ENCODE measurements at regions not wholly inside any gene's neighbourhood (a gene's known extent, or its start where the extent isn't known, plus 50 kb on each side); places are given as distances from the start of the nearest gene placed in this dataset.

DNA sequence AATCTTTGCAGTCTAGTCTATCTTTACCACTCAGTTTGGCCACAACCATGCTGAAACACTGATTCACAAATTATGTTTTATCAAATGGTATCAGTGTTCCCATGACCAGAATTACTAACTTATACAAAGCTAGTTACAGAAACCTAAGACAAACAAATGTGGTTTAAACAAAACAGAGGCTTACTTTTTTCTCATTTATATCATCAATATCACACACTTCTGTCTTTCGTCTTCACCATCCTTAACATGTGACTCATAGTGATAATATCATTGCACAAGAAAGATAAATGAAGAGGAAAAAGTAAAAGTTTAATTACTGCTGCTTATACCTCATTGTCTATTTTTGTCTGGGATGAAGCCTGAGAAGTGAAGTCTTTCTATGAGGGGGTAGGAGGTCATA lies 406.6 kb downstream of the PCDH10 start:
- H3K4me3 ChIP-seq: no peak overlapping the region
- no peak overlapping the region for H3K4me2 ChIP-seq
- CTCF ChIA-PET: no interaction called here
- no peaks in the 10 kb centered on the region for H3K4me1 ChIP-seq
- TF ChIP-seq POLR2AphosphoS2 (conservative IDR thresholded peaks at IDR 0.05; ENCODE audit: low read length) (no peak), SREBF2 (IDR thresholded peaks at IDR 0.05) (no peak), MYC (IDR thresholded peaks at IDR 0.05; ENCODE audit: borderline replicate concordance, low read length) (no peak), PHF8 (IDR thresholded peaks at IDR 0.05; ENCODE audit: borderline replicate concordance, low read depth) (no peak), RFX5 (IDR thresholded peaks at IDR 0.05) (no peak), SMC3 (IDR thresholded peaks at IDR 0.05) (no peak), HOXB5 (CRISPR knock-in tag; IDR thresholded peaks at IDR 0.05) (no peak), RCOR1 (IDR thresholded peaks at IDR 0.05; ENCODE audit: low read depth, low read length) (no peak), EHF (CRISPR knock-in tag; IDR thresholded peaks at IDR 0.05) (no peak), HOXA7 (CRISPR knock-in tag; IDR thresholded peaks at IDR 0.05) (no peak), CHD4 (IDR thresholded peaks at IDR 0.05; ENCODE audit: borderline replicate concordance) (no peak), ESRRA (IDR thresholded peaks at IDR 0.05; ENCODE audit: borderline replicate concordance, low read length) (no peak), RAD21 (conservative IDR thresholded peaks at IDR 0.05 in 1 of 2, IDR thresholded peaks at IDR 0.05 in 1 of 2) (no peak), NFE2L2 (conservative IDR thresholded peaks at IDR 0.05; ENCODE audit: low read length) (no peak), FOSB (CRISPR knock-in tag; IDR thresholded peaks at IDR 0.05) (no peak), NR3C1 (IDR thresholded peaks at IDR 0.05) (no peak), FOXS1 (CRISPR knock-in tag; IDR thresholded peaks at IDR 0.05) (no peak), MAFK (IDR thresholded peaks at IDR 0.05; ENCODE audit: partially characterized antibody) (no peak)
- TF ChIP-seq, protein P1, sequence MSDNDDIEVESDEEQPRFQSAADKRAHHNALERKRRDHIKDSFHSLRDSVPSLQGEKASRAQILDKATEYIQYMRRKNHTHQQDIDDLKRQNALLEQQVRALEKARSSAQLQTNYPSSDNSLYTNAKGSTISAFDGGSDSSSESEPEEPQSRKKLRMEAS (IDR thresholded peaks at IDR 0.05): no peak
- TF ChIP-seq, protein P2, sequence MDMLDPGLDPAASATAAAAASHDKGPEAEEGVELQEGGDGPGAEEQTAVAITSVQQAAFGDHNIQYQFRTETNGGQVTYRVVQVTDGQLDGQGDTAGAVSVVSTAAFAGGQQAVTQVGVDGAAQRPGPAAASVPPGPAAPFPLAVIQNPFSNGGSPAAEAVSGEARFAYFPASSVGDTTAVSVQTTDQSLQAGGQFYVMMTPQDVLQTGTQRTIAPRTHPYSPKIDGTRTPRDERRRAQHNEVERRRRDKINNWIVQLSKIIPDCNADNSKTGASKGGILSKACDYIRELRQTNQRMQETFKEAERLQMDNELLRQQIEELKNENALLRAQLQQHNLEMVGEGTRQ (IDR thresholded peaks at IDR 0.05): no peak
- WGBS (ENCODE audit: missing lambda C conversion rate): 43% methylated on average over 1 of the region's 1 CpG
- POLR2A ChIA-PET: no interaction called here
- no peak overlapping the region for H3K27ac ChIP-seq
- H3K9me3 ChIP-seq: no peaks in the 10 kb centered on the region
- DNase-seq (ENCODE audit: low read depth in 1 of 2, low spot score in 1 of 2): no peak
- FAIRE-seq: no peak
- ATAC-seq: no peak

DNA sequence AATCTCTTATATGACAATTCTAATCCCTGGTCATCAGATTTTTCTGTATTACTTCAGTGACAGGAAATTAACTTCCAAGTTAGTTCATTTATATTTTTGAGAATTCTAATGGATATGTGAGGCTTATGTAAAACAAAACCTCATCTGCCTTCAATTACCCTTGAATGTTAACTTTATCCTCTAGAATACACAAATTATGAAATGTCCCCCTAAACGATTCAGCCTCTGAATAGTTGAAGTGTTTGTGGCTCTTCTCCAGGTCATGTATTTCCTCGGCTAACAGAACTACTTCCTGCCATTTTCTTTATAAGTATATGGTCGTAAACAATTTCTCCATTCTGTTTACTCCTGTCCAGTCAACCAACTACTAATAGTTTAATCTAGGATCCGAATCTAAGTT lies 401.3 kb downstream of the PCDH10 start:
- WGBS (ENCODE audit: missing lambda C conversion rate): 26% methylated on average over 4 of the region's 4 CpGs
- FAIRE-seq: no peak
- TF ChIP-seq SREBF2 (IDR thresholded peaks at IDR 0.05) (no peak), CHD4 (IDR thresholded peaks at IDR 0.05; ENCODE audit: borderline replicate concordance) (no peak), HEYL (CRISPR knock-in tag; IDR thresholded peaks at IDR 0.05) (no peak), ZFP36 (IDR thresholded peaks at IDR 0.05; ENCODE audit: borderline replicate concordance, partially characterized antibody) (no peak), CEBPB (IDR thresholded peaks at IDR 0.05) (no peak), CBX2 (IDR thresholded peaks at IDR 0.05; ENCODE audit: borderline replicate concordance, low read depth) (no peak), JUN (IDR thresholded peaks at IDR 0.05) (no peak), SMC3 (IDR thresholded peaks at IDR 0.05) (no peak), MAFK (IDR thresholded peaks at IDR 0.05; ENCODE audit: partially characterized antibody) (no peak)
- TF ChIP-seq, protein P3, sequence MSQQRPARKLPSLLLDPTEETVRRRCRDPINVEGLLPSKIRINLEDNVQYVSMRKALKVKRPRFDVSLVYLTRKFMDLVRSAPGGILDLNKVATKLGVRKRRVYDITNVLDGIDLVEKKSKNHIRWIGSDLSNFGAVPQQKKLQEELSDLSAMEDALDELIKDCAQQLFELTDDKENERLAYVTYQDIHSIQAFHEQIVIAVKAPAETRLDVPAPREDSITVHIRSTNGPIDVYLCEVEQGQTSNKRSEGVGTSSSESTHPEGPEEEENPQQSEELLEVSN (IDR thresholded peaks at IDR 0.05; ENCODE audit: borderline replicate concordance, low read depth): no peak
- TF ChIP-seq, protein P1 (IDR thresholded peaks at IDR 0.05): no peak
- Histone ChIP-seq H3K9me3 (no peaks in the 10 kb centered on the region), H3K27ac (no peak overlapping the region), H3K4me2 (no peak overlapping the region), H3K4me3 (no peak overlapping the region), H3K4me1 (no peaks in the 10 kb centered on the region)
- ATAC-seq: no peak
- DNase-seq (ENCODE audit: low read depth in 1 of 2, low spot score in 1 of 2): no peak
- CTCF ChIA-PET: no interaction called here
- POLR2A ChIA-PET: no interaction called here

All from A549 (cell line).